Lower leg skin (tissue), 3 donors: ENCODE measurements at regions not wholly inside any gene's neighbourhood (a gene's known extent, or its start where the extent isn't known, plus 50 kb on each side); places are given as distances from the start of the nearest gene placed in this dataset.

Source experiments
- POLR2A ChIP-seq, 2 donors: fragments of 450-650 bp; IDR thresholded peaks; one replicate each; pipeline ENCODE4 v1.6.1; 2016 to 2017; ENCODE audit warnings: antibody characterized with exemption in 2 of 2, mild to moderate bottlenecking in 1 of 2, moderate library complexity in 1 of 2
- TF ChIP-seq, protein P1 (sequence below), 3 donors: fragments of 450-650 bp; IDR thresholded peaks; one replicate each; pipeline ENCODE4 v1.5.1; 2016; ENCODE audit warnings: antibody characterized with exemption in 3 of 3, mild to moderate bottlenecking in 3 of 3, moderate library complexity in 2 of 3

DNA sequence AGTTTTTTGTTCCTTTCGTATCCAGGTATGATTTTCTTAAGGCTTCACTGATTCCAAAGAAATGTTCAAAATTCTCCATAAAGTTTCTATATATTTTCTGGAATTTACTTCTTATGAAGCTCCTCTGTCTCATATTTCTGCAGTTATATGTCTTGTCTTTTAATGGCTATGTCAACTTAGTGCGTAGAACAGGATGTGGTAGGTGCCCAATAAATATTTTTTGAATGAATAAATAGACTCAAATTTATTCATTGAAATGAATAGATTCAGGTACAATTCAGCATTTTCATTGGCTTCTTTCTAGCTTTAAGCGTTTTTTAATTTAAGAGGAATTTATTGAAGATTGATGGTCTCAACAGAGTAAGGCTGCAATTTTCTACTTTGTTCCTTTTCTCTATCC, 231.9 kb upstream of the BOD1L1 start:
- TF ChIP-seq, protein P1, sequence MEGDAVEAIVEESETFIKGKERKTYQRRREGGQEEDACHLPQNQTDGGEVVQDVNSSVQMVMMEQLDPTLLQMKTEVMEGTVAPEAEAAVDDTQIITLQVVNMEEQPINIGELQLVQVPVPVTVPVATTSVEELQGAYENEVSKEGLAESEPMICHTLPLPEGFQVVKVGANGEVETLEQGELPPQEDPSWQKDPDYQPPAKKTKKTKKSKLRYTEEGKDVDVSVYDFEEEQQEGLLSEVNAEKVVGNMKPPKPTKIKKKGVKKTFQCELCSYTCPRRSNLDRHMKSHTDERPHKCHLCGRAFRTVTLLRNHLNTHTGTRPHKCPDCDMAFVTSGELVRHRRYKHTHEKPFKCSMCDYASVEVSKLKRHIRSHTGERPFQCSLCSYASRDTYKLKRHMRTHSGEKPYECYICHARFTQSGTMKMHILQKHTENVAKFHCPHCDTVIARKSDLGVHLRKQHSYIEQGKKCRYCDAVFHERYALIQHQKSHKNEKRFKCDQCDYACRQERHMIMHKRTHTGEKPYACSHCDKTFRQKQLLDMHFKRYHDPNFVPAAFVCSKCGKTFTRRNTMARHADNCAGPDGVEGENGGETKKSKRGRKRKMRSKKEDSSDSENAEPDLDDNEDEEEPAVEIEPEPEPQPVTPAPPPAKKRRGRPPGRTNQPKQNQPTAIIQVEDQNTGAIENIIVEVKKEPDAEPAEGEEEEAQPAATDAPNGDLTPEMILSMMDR (IDR thresholded peaks at IDR 0.05): no peak
- no peak for TF ChIP-seq POLR2A (IDR thresholded peaks at IDR 0.05)
